AG09319 (cell line): ENCODE measurements at regions not wholly inside any gene's neighbourhood (a gene's known extent, or its start where the extent isn't known, plus 50 kb on each side); places are given as distances from the start of the nearest gene placed in this dataset.

Experiments
- DNase-seq: peaks from one replicate; pipeline ENCODE4 v3.0.0-alpha.2; 2010; ENCODE audit warnings: low read depth; ENCODE audit errors: extremely low read depth
- TF ChIP-seq, protein P1 (sequence below): IDR thresholded peaks from 2 replicates; pipeline ENCODE4 v1.5.1; 2011; ENCODE audit warnings: low read depth, mild to moderate bottlenecking, inconsistent platforms, low read length, moderate library complexity

DNA sequence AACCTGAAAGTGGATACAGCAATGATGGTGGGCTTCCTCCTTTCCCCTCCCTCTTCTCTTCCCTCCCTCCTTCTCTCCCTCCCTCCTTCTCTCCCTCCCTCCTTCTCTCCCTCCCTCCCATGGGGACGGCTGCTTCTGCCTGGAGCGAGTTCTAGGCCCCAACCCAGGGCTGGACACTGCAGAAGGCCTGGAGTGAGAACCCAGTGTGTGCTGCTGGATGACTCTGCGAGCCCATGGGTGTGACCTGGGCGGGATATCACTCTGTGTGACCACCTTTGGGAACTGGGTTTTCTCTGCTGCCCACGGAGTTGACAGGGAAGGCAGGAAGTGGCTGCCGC lies 242.6 kb upstream of the GSE1 start:
- DNase-seq: no peak

DNA sequence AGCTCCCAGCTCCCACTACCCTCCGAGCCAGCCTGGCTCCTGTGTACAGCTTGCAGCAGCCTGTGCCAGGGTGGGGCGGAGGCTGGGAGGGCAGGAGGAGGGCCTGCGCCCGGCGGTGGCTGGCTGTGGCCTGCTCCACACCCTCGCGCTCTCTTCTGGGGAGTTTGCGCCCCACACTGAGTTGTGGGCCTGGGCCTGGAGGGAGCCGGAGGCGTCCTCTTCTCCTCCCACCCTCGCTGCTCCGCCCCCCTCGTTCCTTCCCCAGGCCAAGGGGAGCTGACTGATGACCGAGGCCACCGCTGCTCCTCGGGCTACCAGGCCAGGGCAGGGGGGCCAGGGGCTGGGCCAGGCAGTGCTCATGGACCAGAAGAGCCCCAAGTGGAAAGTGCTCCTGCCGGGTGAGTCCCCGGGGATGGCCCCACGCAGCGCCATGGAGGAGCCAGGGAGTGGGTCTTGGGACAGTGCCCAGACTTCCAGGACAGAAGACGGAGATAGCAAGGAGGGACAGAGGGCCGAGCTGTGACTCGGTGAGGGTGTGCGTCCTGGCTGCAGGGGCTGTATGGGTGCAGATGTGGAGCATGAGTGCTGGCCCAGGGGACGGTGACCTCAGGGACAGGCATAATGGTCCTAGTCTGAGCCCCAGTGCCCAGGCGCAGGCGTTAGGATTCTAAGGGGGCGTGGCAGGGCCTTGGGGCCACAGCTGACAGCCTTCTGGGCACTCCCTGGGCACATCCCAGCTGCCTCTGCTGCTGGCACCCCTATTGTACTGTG lies 242.1 kb upstream of the GSE1 start:
- DNase-seq: no peak
- TF ChIP-seq, protein P1, sequence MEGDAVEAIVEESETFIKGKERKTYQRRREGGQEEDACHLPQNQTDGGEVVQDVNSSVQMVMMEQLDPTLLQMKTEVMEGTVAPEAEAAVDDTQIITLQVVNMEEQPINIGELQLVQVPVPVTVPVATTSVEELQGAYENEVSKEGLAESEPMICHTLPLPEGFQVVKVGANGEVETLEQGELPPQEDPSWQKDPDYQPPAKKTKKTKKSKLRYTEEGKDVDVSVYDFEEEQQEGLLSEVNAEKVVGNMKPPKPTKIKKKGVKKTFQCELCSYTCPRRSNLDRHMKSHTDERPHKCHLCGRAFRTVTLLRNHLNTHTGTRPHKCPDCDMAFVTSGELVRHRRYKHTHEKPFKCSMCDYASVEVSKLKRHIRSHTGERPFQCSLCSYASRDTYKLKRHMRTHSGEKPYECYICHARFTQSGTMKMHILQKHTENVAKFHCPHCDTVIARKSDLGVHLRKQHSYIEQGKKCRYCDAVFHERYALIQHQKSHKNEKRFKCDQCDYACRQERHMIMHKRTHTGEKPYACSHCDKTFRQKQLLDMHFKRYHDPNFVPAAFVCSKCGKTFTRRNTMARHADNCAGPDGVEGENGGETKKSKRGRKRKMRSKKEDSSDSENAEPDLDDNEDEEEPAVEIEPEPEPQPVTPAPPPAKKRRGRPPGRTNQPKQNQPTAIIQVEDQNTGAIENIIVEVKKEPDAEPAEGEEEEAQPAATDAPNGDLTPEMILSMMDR: 0 out of 2 replicates have a peak, but pooled peaks have one; percentile 3

More for the DNA sequence above, 242.6 kb upstream of the GSE1 start:
- TF ChIP-seq, protein P1: no peak

DNA sequence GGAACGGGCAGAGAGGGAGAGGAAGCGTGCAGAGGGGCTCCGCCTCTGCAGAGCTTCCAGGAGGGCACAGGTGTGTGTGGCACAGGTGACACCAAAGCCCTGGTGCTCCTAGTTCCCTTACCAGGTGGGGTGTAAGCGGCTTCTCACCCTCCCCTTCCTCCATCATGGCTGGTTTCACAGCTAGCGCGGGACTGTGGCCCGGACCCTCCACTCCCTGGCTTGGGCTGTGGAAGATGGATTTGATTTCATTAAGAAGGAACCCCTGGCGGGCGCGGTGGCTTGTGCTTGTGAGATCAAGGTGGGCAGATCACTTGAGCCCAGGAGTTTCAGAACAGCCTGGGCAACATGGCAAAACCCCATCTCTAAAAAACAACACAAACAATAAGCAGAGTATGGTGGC lies 241.2 kb upstream of the GSE1 start:
- TF ChIP-seq, protein P1: no peak
- DNase-seq: no peak

- DNase-seq: peak; percentile 30
- TF ChIP-seq, protein P1: no peak
Observed at GRCh38 chr16:85372627-85373372, 240.3 kb upstream of the GSE1 start.

GRCh38 chr16:85373741-85374570 lies 239.2 kb upstream of the GSE1 start:
- no peak for DNase-seq
- TF ChIP-seq, protein P1: no peak

- TF ChIP-seq, protein P1: no peak
Observed at GRCh38 chr16:85374571-85374872, 238.6 kb upstream of the GSE1 start.

More at GRCh38 chr16:85374571-85374872, 238.6 kb upstream of the GSE1 start:
- no peak for DNase-seq
